ENCODE measurements at regions not wholly inside any gene's neighbourhood (a gene's known extent, or its start where the extent isn't known, plus 50 kb on each side); places are given as distances from the start of the nearest gene placed in this dataset.
A peak's percentile ranks its signal among the peaks of the same experiment; 100 is the strongest.

DNA sequence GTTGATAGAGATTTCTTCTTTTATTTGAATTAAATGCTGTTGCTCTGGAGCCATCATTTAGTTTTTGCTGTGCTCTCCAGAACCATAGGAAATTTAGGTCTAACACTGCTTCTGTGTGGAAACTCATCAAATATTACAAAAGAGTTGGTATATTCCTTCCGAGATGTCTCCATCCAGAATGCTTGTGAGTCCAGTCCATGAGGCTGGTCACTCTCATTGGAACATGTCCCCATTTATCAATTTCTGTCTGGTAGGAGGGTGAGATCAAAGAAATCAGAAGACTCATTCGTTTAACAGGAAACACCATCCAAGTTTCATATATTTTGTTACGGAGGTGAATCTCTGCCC is 52.4 kb upstream of the LMO2 start:
- H3K4me3 ChIP-seq (replicated peaks; ENCODE audit: insufficient read depth, low read length), result no peak overlapping the region
- no peak for DNase-seq (ENCODE audit: low read depth in 1 of 2, low spot score in 1 of 2)

DNA sequence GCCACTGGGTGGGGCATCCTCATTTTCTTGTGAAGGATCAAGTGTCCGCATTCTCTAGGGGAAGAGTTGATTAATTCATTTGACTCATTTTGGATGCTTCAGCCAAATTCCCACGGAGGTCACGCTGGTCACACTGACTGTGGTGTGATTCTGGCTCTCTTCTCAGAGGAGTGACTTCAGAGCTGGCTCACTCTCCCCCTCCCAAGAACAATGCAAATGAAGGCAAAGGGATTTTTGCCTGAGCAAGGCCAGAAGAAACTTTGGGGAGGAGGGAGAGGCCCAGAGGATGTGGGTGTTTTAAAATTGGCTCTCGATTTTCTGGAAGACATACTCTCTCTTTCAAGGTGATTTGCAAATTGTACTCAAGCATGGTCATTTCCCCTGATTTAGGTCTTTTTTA is 51.1 kb upstream of the LMO2 start:
- no peak for DNase-seq (ENCODE audit: low read depth in 1 of 2, low spot score in 1 of 2)
- H3K4me3 ChIP-seq (replicated peaks; ENCODE audit: insufficient read depth, low read length), result no peak overlapping the region
- H3K27ac ChIP-seq (replicated peaks), result no peak overlapping the region

More for the DNA sequence above, 52.4 kb upstream of the LMO2 start:
- H3K27me3 ChIP-seq (ENCODE audit: insufficient read depth, poor library complexity, severe bottlenecking), result no peaks in the 10 kb centered on the region
- TF ChIP-seq SPI1 (IDR thresholded peaks at IDR 0.05; ENCODE audit: borderline replicate concordance, low read depth) (no peak), POLR2AphosphoS5 (IDR thresholded peaks at IDR 0.05; ENCODE audit: low read depth) (no peak), GABPA (IDR thresholded peaks at IDR 0.05; ENCODE audit: low read depth) (no peak)
- TF ChIP-seq, protein P1, sequence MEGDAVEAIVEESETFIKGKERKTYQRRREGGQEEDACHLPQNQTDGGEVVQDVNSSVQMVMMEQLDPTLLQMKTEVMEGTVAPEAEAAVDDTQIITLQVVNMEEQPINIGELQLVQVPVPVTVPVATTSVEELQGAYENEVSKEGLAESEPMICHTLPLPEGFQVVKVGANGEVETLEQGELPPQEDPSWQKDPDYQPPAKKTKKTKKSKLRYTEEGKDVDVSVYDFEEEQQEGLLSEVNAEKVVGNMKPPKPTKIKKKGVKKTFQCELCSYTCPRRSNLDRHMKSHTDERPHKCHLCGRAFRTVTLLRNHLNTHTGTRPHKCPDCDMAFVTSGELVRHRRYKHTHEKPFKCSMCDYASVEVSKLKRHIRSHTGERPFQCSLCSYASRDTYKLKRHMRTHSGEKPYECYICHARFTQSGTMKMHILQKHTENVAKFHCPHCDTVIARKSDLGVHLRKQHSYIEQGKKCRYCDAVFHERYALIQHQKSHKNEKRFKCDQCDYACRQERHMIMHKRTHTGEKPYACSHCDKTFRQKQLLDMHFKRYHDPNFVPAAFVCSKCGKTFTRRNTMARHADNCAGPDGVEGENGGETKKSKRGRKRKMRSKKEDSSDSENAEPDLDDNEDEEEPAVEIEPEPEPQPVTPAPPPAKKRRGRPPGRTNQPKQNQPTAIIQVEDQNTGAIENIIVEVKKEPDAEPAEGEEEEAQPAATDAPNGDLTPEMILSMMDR (IDR thresholded peaks at IDR 0.05; ENCODE audit: insufficient read depth, low read length), result no peak
- TF ChIP-seq, protein P2, sequence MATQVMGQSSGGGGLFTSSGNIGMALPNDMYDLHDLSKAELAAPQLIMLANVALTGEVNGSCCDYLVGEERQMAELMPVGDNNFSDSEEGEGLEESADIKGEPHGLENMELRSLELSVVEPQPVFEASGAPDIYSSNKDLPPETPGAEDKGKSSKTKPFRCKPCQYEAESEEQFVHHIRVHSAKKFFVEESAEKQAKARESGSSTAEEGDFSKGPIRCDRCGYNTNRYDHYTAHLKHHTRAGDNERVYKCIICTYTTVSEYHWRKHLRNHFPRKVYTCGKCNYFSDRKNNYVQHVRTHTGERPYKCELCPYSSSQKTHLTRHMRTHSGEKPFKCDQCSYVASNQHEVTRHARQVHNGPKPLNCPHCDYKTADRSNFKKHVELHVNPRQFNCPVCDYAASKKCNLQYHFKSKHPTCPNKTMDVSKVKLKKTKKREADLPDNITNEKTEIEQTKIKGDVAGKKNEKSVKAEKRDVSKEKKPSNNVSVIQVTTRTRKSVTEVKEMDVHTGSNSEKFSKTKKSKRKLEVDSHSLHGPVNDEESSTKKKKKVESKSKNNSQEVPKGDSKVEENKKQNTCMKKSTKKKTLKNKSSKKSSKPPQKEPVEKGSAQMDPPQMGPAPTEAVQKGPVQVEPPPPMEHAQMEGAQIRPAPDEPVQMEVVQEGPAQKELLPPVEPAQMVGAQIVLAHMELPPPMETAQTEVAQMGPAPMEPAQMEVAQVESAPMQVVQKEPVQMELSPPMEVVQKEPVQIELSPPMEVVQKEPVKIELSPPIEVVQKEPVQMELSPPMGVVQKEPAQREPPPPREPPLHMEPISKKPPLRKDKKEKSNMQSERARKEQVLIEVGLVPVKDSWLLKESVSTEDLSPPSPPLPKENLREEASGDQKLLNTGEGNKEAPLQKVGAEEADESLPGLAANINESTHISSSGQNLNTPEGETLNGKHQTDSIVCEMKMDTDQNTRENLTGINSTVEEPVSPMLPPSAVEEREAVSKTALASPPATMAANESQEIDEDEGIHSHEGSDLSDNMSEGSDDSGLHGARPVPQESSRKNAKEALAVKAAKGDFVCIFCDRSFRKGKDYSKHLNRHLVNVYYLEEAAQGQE (IDR thresholded peaks at IDR 0.05; ENCODE audit: insufficient replicate concordance, low read depth), result no peak
- no peak overlapping the region for H3K27ac ChIP-seq (replicated peaks)

DNA sequence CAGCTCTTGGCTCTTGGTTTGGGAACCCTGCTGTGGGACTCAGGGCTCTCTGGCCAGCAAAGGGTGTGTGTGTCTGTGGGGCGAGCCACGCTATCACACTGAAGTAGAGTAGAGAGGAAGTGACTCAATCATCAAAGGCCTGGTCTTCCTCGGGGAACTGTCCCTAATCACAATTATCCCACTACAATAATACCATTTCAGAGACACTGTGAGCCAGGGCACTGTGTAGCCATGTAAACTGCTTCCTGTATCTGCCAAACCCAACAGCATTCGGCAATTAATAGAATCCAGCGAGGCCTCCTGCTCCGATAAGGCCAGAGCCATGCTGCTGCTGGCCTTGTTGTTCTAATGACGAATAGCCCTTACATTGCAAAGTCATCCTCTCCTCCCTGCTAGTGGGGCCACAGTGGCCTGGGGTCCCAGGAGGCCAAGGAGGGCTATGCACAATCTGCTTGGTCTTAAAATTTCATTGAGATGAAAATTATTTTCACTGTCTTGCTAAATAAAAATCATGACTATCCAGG is 49.8 kb upstream of the LMO2 start:
- Histone ChIP-seq H3K27ac (replicated peaks) (peak overlapping the region; percentile 59), H3K4me3 (replicated peaks; ENCODE audit: insufficient read depth, low read length) (no peak overlapping the region), H3K27me3 (ENCODE audit: insufficient read depth, poor library complexity, severe bottlenecking) (no peaks in the 10 kb centered on the region)
- peak; percentile 29 to 54 for DNase-seq (ENCODE audit: low read depth in 1 of 2, low spot score in 1 of 2)
- TF ChIP-seq, protein P1 (IDR thresholded peaks at IDR 0.05; ENCODE audit: insufficient read depth, low read length), result no peak
- TF ChIP-seq, protein P2 (IDR thresholded peaks at IDR 0.05; ENCODE audit: insufficient replicate concordance, low read depth), result no peak
- peak; percentile 90 for TF ChIP-seq SPI1 (IDR thresholded peaks at IDR 0.05; ENCODE audit: borderline replicate concordance, low read depth)
- no peak for TF ChIP-seq POLR2AphosphoS5 (IDR thresholded peaks at IDR 0.05; ENCODE audit: low read depth)

More for the DNA sequence above, 51.1 kb upstream of the LMO2 start:
- no peak for TF ChIP-seq POLR2AphosphoS5 (IDR thresholded peaks at IDR 0.05; ENCODE audit: low read depth)
- TF ChIP-seq GABPA (IDR thresholded peaks at IDR 0.05; ENCODE audit: low read depth), result no peak
- TF ChIP-seq, protein P1 (IDR thresholded peaks at IDR 0.05; ENCODE audit: insufficient read depth, low read length), result no peak
- no peak for TF ChIP-seq SPI1 (IDR thresholded peaks at IDR 0.05; ENCODE audit: borderline replicate concordance, low read depth)
- no peaks in the 10 kb centered on the region for H3K27me3 ChIP-seq (ENCODE audit: insufficient read depth, poor library complexity, severe bottlenecking)

Measured in HL-60 (cell line).